ENCODE measurements at regions not wholly inside any gene's neighbourhood (a gene's known extent, or its start where the extent isn't known, plus 50 kb on each side); places are given as distances from the start of the nearest gene placed in this dataset.

GRCh38 chr3:68004091-68004490, 349.7 kb upstream of the SUCLG2 start:
- TF ChIP-seq EP300 (IDR thresholded peaks at IDR 0.05) = no peak
- TF ChIP-seq POLR2AphosphoS5 (IDR thresholded peaks at IDR 0.05) = no peak
- no peak for TF ChIP-seq CTCF (IDR thresholded peaks at IDR 0.05)
- no peak for TF ChIP-seq POLR2A (IDR thresholded peaks at IDR 0.05; ENCODE audit: low read depth)

GRCh38 chr3:67998281-67998680, 343.9 kb upstream of the SUCLG2 start:
- intact Hi-C loops (cut with DNase I) = no loop called here
- Histone ChIP-seq H3K27ac (replicated peaks in 1 of 4) (no peak overlapping the region), H3K4me3 (no peak overlapping the region), H3K36me3 (no peaks in the 10 kb centered on the region), H3K4me1 (no peaks in the 10 kb centered on the region), H3K9me3 (no peaks in the 10 kb centered on the region), H3K27me3 (peaks cover 0 to 5% (median 0%) of the 10 kb centered on the region in 4 donors)
- WGBS = 56% methylated on average over 1 of the region's 1 CpG
- TF ChIP-seq EP300 (IDR thresholded peaks at IDR 0.05) (no peak), POLR2AphosphoS5 (IDR thresholded peaks at IDR 0.05) (no peak), CTCF (IDR thresholded peaks at IDR 0.05) (no peak), POLR2A (IDR thresholded peaks at IDR 0.05; ENCODE audit: low read depth) (no peak)
- DNase-seq (ENCODE audit: extremely low spot score) = no peak

More at GRCh38 chr3:68004091-68004490, 349.7 kb upstream of the SUCLG2 start:
- WGBS = 26% methylated on average over 7 of the region's 7 CpGs
- Histone ChIP-seq H3K9me3 (no peaks in the 10 kb centered on the region), H3K4me3 (no peak overlapping the region), H3K4me1 (peaks cover 0 to 12% (median 8%) of the 10 kb centered on the region in 4 donors), H3K27ac (replicated peaks in 1 of 4) (no peak overlapping the region), H3K36me3 (no peaks in the 10 kb centered on the region), H3K27me3 (peaks cover 0 to 31% (median 5%) of the 10 kb centered on the region in 4 donors)
- no peak for DNase-seq (ENCODE audit: extremely low spot score)
- intact Hi-C loops (cut with DNase I) = no loop called here

GRCh38 chr3:67995206-67995605, 340.8 kb upstream of the SUCLG2 start:
- Histone ChIP-seq H3K4me1 (no peaks in the 10 kb centered on the region), H3K36me3 (no peaks in the 10 kb centered on the region), H3K9me3 (peaks cover 0 to 5% (median 0%) of the 10 kb centered on the region in 4 donors), H3K27me3 (no peaks in the 10 kb centered on the region), H3K4me3 (no peak overlapping the region), H3K27ac (replicated peaks in 1 of 4) (no peak overlapping the region)
- TF ChIP-seq CTCF (IDR thresholded peaks at IDR 0.05) (no peak), POLR2A (IDR thresholded peaks at IDR 0.05; ENCODE audit: low read depth) (no peak)
- WGBS = 51% methylated on average over 3 of the region's 3 CpGs
- DNase-seq (ENCODE audit: extremely low spot score) = no peak
- intact Hi-C loops (cut with DNase I) = no loop called here

- no peaks in the 10 kb centered on the region for H3K9me3 ChIP-seq
Observed at GRCh38 chr3:67986706-67987105, 332.3 kb upstream of the SUCLG2 start.

More at GRCh38 chr3:67986706-67987105, 332.3 kb upstream of the SUCLG2 start:
- intact Hi-C loops (cut with DNase I) = no loop called here
- WGBS = 88% methylated on average over 4 of the region's 4 CpGs
- no peak for DNase-seq (ENCODE audit: extremely low spot score)
- TF ChIP-seq EP300 (IDR thresholded peaks at IDR 0.05) (no peak), CTCF (IDR thresholded peaks at IDR 0.05) (no peak), POLR2A (IDR thresholded peaks at IDR 0.05; ENCODE audit: low read depth) (no peak), POLR2AphosphoS5 (IDR thresholded peaks at IDR 0.05) (no peak)
- Histone ChIP-seq H3K27ac (replicated peaks in 1 of 4) (no peak overlapping the region), H3K4me1 (no peaks in the 10 kb centered on the region), H3K36me3 (no peaks in the 10 kb centered on the region), H3K4me3 (no peak overlapping the region), H3K27me3 (no peaks in the 10 kb centered on the region)
